ENCODE measurements at regions not wholly inside any gene's neighbourhood (a gene's known extent, or its start where the extent isn't known, plus 50 kb on each side); places are given as distances from the start of the nearest gene placed in this dataset.

GRCh38 chr11:116046127-116046526 is 541.9 kb upstream of the CADM1 start:
- TF ChIP-seq TAF1 (IDR thresholded peaks at IDR 0.05; ENCODE audit: low read depth) (no peak), CEBPB (IDR thresholded peaks at IDR 0.05) (no peak), RAD21 (IDR thresholded peaks at IDR 0.05; ENCODE audit: low read depth) (no peak), CREB1 (IDR thresholded peaks at IDR 0.05; ENCODE audit: low read depth) (no peak), TEAD4 (IDR thresholded peaks at IDR 0.05) (no peak), REST (IDR thresholded peaks at IDR 0.05; ENCODE audit: low read depth) (no peak)

GRCh38 chr11:116044941-116045340 is 540.7 kb upstream of the CADM1 start:
- TF ChIP-seq EGR1 (IDR thresholded peaks at IDR 0.05) (no peak), EP300 (IDR thresholded peaks at IDR 0.05; ENCODE audit: borderline replicate concordance) (no peak), CREB1 (IDR thresholded peaks at IDR 0.05; ENCODE audit: low read depth) (no peak), REST (IDR thresholded peaks at IDR 0.05; ENCODE audit: low read depth) (no peak), CEBPB (IDR thresholded peaks at IDR 0.05) (no peak), MAX (IDR thresholded peaks at IDR 0.05) (no peak), NFIC (IDR thresholded peaks at IDR 0.05) (no peak), USF1 (IDR thresholded peaks at IDR 0.05) (no peak), ZBTB7A (IDR thresholded peaks at IDR 0.05; ENCODE audit: low read depth) (no peak), TEAD4 (IDR thresholded peaks at IDR 0.05) (no peak), TAF1 (IDR thresholded peaks at IDR 0.05; ENCODE audit: low read depth) (no peak), YY1 (IDR thresholded peaks at IDR 0.05; ENCODE audit: low read depth) (no peak), TCF12 (IDR thresholded peaks at IDR 0.05; ENCODE audit: low read depth) (no peak), FOXM1 (IDR thresholded peaks at IDR 0.05; ENCODE audit: borderline replicate concordance, low read depth) (no peak)

GRCh38 chr11:116044520-116044919 is 540.3 kb upstream of the CADM1 start:
- TF ChIP-seq CEBPB (IDR thresholded peaks at IDR 0.05) (no peak), TCF12 (IDR thresholded peaks at IDR 0.05; ENCODE audit: low read depth) (no peak), TEAD4 (IDR thresholded peaks at IDR 0.05) (no peak), YY1 (IDR thresholded peaks at IDR 0.05; ENCODE audit: low read depth) (no peak), EGR1 (IDR thresholded peaks at IDR 0.05) (no peak), REST (IDR thresholded peaks at IDR 0.05; ENCODE audit: low read depth) (no peak), ZBTB7A (IDR thresholded peaks at IDR 0.05; ENCODE audit: low read depth) (no peak), USF1 (IDR thresholded peaks at IDR 0.05) (no peak), CREB1 (IDR thresholded peaks at IDR 0.05; ENCODE audit: low read depth) (no peak), EP300 (IDR thresholded peaks at IDR 0.05; ENCODE audit: borderline replicate concordance) (no peak), TAF1 (IDR thresholded peaks at IDR 0.05; ENCODE audit: low read depth) (no peak), FOXM1 (IDR thresholded peaks at IDR 0.05; ENCODE audit: borderline replicate concordance, low read depth) (no peak)

- TF ChIP-seq EGR1 (IDR thresholded peaks at IDR 0.05), result no peak
- TF ChIP-seq REST (IDR thresholded peaks at IDR 0.05; ENCODE audit: low read depth), result no peak
- TF ChIP-seq FOXM1 (IDR thresholded peaks at IDR 0.05; ENCODE audit: borderline replicate concordance, low read depth), result no peak
- no peak for TF ChIP-seq ZBTB7A (IDR thresholded peaks at IDR 0.05; ENCODE audit: low read depth)
- no peak for TF ChIP-seq TEAD4 (IDR thresholded peaks at IDR 0.05)
These were observed 539.6 kb upstream of the CADM1 start for GRCh38 chr11:116043857-116044256.

Data from Ishikawa (cell line).